ENCODE measurements at regions not wholly inside any gene's neighbourhood (a gene's known extent, or its start where the extent isn't known, plus 50 kb on each side); places are given as distances from the start of the nearest gene placed in this dataset.

GRCh38 chr3:161977063-161977462 is 480.5 kb downstream of the OTOL1 start:
- no peaks in the 10 kb centered on the region for H3K27me3 ChIP-seq (ENCODE audit: control insufficient read depth, insufficient read depth, low read length)
- H3K4me3 ChIP-seq (ENCODE audit: insufficient read depth, low read depth, low read length), result no peak overlapping the region
- H3K36me3 ChIP-seq (replicated peaks; ENCODE audit: control insufficient read depth, insufficient read depth, low read length), result no peaks in the 10 kb centered on the region
- DNase-seq, result no peak

GRCh38 chr3:161977850-161978249 is 481.2 kb downstream of the OTOL1 start:
- H3K36me3 ChIP-seq (replicated peaks; ENCODE audit: control insufficient read depth, insufficient read depth, low read length), result no peaks in the 10 kb centered on the region
- no peak for DNase-seq
- H3K4me3 ChIP-seq (ENCODE audit: insufficient read depth, low read depth, low read length), result no peak overlapping the region
- H3K27me3 ChIP-seq (ENCODE audit: control insufficient read depth, insufficient read depth, low read length), result no peaks in the 10 kb centered on the region

GRCh38 chr3:161987933-161988332 is 491.3 kb downstream of the OTOL1 start:
- DNase-seq, result no peak
- Histone ChIP-seq H3K4me3 (ENCODE audit: insufficient read depth, low read depth, low read length) (no peak overlapping the region), H3K27me3 (ENCODE audit: control insufficient read depth, insufficient read depth, low read length) (no peaks in the 10 kb centered on the region), H3K36me3 (replicated peaks; ENCODE audit: control insufficient read depth, insufficient read depth, low read length) (no peaks in the 10 kb centered on the region)

GRCh38 chr3:161989012-161989411 is 492.4 kb downstream of the OTOL1 start:
- no peak for DNase-seq
- H3K4me3 ChIP-seq (ENCODE audit: insufficient read depth, low read depth, low read length), result no peak overlapping the region
- no peaks in the 10 kb centered on the region for H3K36me3 ChIP-seq (replicated peaks; ENCODE audit: control insufficient read depth, insufficient read depth, low read length)
- H3K27me3 ChIP-seq (ENCODE audit: control insufficient read depth, insufficient read depth, low read length), result no peaks in the 10 kb centered on the region

- no peaks in the 10 kb centered on the region for H3K36me3 ChIP-seq (replicated peaks; ENCODE audit: control insufficient read depth, insufficient read depth, low read length)
- no peaks in the 10 kb centered on the region for H3K27me3 ChIP-seq (ENCODE audit: control insufficient read depth, insufficient read depth, low read length)
- H3K4me3 ChIP-seq (ENCODE audit: insufficient read depth, low read depth, low read length), result no peak overlapping the region
- no peak for DNase-seq
These were observed 493.4 kb downstream of the OTOL1 start for GRCh38 chr3:161990036-161990435.

- Histone ChIP-seq H3K27me3 (ENCODE audit: control insufficient read depth, insufficient read depth, low read length) (no peaks in the 10 kb centered on the region), H3K4me3 (ENCODE audit: insufficient read depth, low read depth, low read length) (no peak overlapping the region), H3K36me3 (replicated peaks; ENCODE audit: control insufficient read depth, insufficient read depth, low read length) (no peaks in the 10 kb centered on the region)
- DNase-seq, result no peak
These were observed 495.4 kb downstream of the OTOL1 start for GRCh38 chr3:161991901-161992540.

- DNase-seq, result no peak
- no peaks in the 10 kb centered on the region for H3K27me3 ChIP-seq (ENCODE audit: control insufficient read depth, insufficient read depth, low read length)
- no peak overlapping the region for H3K4me3 ChIP-seq (ENCODE audit: insufficient read depth, low read depth, low read length)
- no peaks in the 10 kb centered on the region for H3K36me3 ChIP-seq (replicated peaks; ENCODE audit: control insufficient read depth, insufficient read depth, low read length)
These were observed 503.2 kb downstream of the OTOL1 start for GRCh38 chr3:161999846-162000245.

- Histone ChIP-seq H3K36me3 (replicated peaks; ENCODE audit: control insufficient read depth, insufficient read depth, low read length) (no peaks in the 10 kb centered on the region), H3K27me3 (ENCODE audit: control insufficient read depth, insufficient read depth, low read length) (no peaks in the 10 kb centered on the region), H3K4me3 (ENCODE audit: insufficient read depth, low read depth, low read length) (no peak overlapping the region)
- DNase-seq, result no peak
These were observed 511.1 kb downstream of the OTOL1 start for GRCh38 chr3:162007722-162008121.

- Histone ChIP-seq H3K4me3 (ENCODE audit: insufficient read depth, low read depth, low read length) (no peak overlapping the region), H3K36me3 (replicated peaks; ENCODE audit: control insufficient read depth, insufficient read depth, low read length) (no peaks in the 10 kb centered on the region), H3K27me3 (ENCODE audit: control insufficient read depth, insufficient read depth, low read length) (no peaks in the 10 kb centered on the region)
- DNase-seq, result no peak
These were observed 516.0 kb downstream of the OTOL1 start for GRCh38 chr3:162012633-162013032.

- Histone ChIP-seq H3K27me3 (ENCODE audit: control insufficient read depth, insufficient read depth, low read length) (no peaks in the 10 kb centered on the region), H3K36me3 (replicated peaks; ENCODE audit: control insufficient read depth, insufficient read depth, low read length) (no peaks in the 10 kb centered on the region), H3K4me3 (ENCODE audit: insufficient read depth, low read depth, low read length) (no peak overlapping the region)
- DNase-seq, result no peak
These were observed 517.7 kb downstream of the OTOL1 start for GRCh38 chr3:162014284-162014683.

- Histone ChIP-seq H3K4me3 (ENCODE audit: insufficient read depth, low read depth, low read length) (no peak overlapping the region), H3K27me3 (ENCODE audit: control insufficient read depth, insufficient read depth, low read length) (no peaks in the 10 kb centered on the region), H3K36me3 (replicated peaks; ENCODE audit: control insufficient read depth, insufficient read depth, low read length) (no peaks in the 10 kb centered on the region)
- no peak for DNase-seq
These were observed 519.2 kb downstream of the OTOL1 start for GRCh38 chr3:162015856-162016255.

GRCh38 chr3:162019817-162020216 is 523.2 kb downstream of the OTOL1 start:
- DNase-seq, result no peak
- H3K4me3 ChIP-seq (ENCODE audit: insufficient read depth, low read depth, low read length), result no peak overlapping the region

GRCh38 chr3:162021206-162021605 is 524.6 kb downstream of the OTOL1 start:
- Histone ChIP-seq H3K27me3 (ENCODE audit: control insufficient read depth, insufficient read depth, low read length) (no peaks in the 10 kb centered on the region), H3K36me3 (replicated peaks; ENCODE audit: control insufficient read depth, insufficient read depth, low read length) (no peaks in the 10 kb centered on the region), H3K4me3 (ENCODE audit: insufficient read depth, low read depth, low read length) (no peak overlapping the region)
- no peak for DNase-seq

More at GRCh38 chr3:162019817-162020216, 523.2 kb downstream of the OTOL1 start:
- Histone ChIP-seq H3K27me3 (ENCODE audit: control insufficient read depth, insufficient read depth, low read length) (no peaks in the 10 kb centered on the region), H3K36me3 (replicated peaks; ENCODE audit: control insufficient read depth, insufficient read depth, low read length) (no peaks in the 10 kb centered on the region)

GRCh38 chr3:162022911-162023310 is 526.3 kb downstream of the OTOL1 start:
- no peak overlapping the region for H3K4me3 ChIP-seq (ENCODE audit: insufficient read depth, low read depth, low read length)
- DNase-seq, result no peak
- H3K36me3 ChIP-seq (replicated peaks; ENCODE audit: control insufficient read depth, insufficient read depth, low read length), result no peaks in the 10 kb centered on the region
- H3K27me3 ChIP-seq (ENCODE audit: control insufficient read depth, insufficient read depth, low read length), result no peaks in the 10 kb centered on the region

- H3K27me3 ChIP-seq (ENCODE audit: control insufficient read depth, insufficient read depth, low read length), result no peaks in the 10 kb centered on the region
- DNase-seq, result no peak
- no peak overlapping the region for H3K4me3 ChIP-seq (ENCODE audit: insufficient read depth, low read depth, low read length)
- no peaks in the 10 kb centered on the region for H3K36me3 ChIP-seq (replicated peaks; ENCODE audit: control insufficient read depth, insufficient read depth, low read length)
These were observed 533.1 kb downstream of the OTOL1 start for GRCh38 chr3:162029736-162030135.

GRCh38 chr3:162034368-162034767 is 537.8 kb downstream of the OTOL1 start:
- Histone ChIP-seq H3K27me3 (ENCODE audit: control insufficient read depth, insufficient read depth, low read length) (no peaks in the 10 kb centered on the region; the same call in 1 of the 2 replicates), H3K36me3 (replicated peaks; ENCODE audit: control insufficient read depth, insufficient read depth, low read length) (no peaks in the 10 kb centered on the region), H3K4me3 (ENCODE audit: insufficient read depth, low read depth, low read length) (no peak overlapping the region)
- no peak for DNase-seq
